ENCODE measurements at regions not wholly inside any gene's neighbourhood (a gene's known extent, or its start where the extent isn't known, plus 50 kb on each side); places are given as distances from the start of the nearest gene placed in this dataset.

- TF ChIP-seq CTCF (IDR thresholded peaks at IDR 0.05; ENCODE audit: low read depth, low read length), result no peak
- TF ChIP-seq POLR2A (IDR thresholded peaks at IDR 0.05; ENCODE audit: extremely low read depth, insufficient read length), result no peak
Observed at GRCh38 chr4:37001688-37002436, 242.7 kb upstream of the NWD2 start.

Data from NB4 (cell line).